T-helper 2 cell treated with Interferon-gamma antibody and Interleukin-4, amounts not matched to agents 100 ng/mL and 5 ng/mL, for 36 hours (primary cell): ENCODE measurements at regions not wholly inside any gene's neighbourhood (a gene's known extent, or its start where the extent isn't known, plus 50 kb on each side); places are given as distances from the start of the nearest gene placed in this dataset.

ENCODE experiments used
- intact Hi-C: fragments of 100-400 bp; cut with micrococcal nuclease; formaldehyde crosslinking; loops from one replicate; pipeline ENCODE4 v1.15.1; 2023

DNA sequence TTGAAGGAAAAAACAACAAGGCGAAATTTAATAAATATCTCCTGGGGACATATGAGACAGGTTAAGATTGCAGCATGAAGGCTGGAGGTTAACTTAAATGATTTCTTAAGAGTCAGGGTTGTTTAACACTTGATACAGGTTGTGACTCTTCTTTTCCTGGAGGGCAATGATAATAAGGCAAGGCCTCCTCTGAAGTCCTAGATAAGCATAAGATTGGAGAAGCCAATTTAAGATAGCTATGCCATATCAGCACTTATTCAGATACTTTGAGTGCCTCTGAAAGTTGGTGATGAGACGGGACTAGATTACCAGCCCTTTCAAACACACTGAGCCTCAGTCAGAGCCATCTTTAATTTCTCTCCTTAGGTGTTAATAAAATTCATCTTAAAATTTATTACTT lies 350.8 kb downstream of the FBXO8 start:
- intact Hi-C loops: no loop called here

DNA sequence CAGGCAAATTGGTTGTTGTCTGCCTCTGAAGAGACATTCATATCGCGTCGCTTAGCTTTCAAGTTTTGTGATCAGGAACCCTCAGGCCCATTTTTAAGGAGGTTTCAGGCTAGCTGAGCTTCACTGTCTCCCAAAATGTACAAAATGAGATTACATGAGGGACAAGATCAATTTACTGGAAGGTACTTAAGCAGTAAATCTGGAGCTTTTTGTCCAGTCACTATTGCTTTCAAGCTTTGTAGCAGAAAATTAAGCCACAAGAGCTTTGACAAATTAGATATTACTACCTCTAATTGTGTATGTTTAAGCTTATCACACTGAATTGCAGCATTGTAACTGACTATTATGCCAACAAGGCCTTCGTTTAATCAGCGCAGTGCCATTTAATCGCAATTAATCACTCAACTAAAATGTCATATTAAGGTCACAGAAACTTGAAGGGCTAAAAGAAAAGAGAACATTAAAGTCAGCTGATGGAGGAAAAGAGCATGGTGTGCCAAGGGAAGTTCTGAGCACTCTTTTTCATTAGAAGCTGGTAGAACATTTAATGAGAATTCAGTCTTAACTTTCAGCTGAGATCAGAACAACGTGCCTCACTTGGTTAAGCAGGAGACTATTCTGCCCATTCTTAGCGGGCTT lies 353.0 kb downstream of the FBXO8 start:
- intact Hi-C loops: no loop called here

DNA sequence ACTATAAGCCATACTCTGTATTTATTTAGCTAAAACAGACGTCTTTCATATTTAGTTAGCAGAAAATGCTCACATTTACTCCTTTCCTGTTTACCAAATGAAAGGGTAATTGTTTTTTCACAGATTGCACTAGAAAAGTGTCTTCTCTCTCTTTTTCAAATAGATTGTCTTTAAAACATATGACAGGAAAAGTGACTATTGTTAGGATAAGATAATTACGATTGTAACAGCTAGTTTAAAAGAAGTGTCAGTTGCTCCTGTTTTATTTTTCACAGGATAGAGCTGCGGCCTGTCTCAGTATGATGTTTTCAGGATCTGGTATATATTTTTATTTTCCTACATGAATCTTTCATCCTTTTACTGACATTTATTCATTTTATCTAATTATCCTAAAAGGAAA lies 353.5 kb downstream of the FBXO8 start:
- intact Hi-C loops: no loop called here

DNA sequence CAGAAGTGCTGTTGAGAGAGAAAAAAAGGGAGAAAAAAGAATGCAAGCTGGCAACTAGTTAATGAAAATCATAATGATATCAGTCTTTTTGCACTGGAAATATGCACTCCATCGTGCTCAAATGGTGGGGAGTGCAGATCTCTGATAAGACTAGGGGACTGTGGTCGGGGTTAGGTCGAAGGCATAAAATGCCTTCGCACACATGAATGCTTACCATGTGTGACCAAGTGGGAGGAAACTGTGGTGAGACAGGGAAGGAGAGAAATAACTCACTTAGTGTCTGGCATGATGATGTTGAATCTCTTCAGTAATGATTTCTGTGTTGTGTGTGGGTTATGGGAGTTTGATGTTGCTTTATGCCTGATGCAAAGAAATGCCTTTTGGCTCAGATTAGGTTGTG lies 358.9 kb downstream of the FBXO8 start:
- intact Hi-C loops: no loop called here

DNA sequence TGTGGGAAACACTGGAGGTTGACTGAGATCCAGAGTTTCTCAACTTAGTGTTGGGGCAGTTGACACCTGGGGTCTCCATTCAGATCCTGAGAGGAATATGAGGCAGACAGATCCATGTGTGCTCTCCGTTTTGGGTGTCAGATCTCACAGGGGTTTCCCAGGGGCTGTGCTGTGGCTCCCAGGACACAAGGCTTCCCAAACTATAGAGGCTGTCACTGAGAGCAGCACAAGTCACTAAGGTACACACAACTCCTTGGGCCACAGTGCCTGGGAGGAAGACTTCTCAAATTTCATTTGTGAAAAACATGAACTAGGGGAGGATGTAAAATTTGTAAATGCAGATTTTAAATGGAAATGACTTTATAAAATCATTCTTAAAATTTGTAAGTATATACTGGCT lies 363.6 kb downstream of the FBXO8 start:
- intact Hi-C loops: no loop called here

DNA sequence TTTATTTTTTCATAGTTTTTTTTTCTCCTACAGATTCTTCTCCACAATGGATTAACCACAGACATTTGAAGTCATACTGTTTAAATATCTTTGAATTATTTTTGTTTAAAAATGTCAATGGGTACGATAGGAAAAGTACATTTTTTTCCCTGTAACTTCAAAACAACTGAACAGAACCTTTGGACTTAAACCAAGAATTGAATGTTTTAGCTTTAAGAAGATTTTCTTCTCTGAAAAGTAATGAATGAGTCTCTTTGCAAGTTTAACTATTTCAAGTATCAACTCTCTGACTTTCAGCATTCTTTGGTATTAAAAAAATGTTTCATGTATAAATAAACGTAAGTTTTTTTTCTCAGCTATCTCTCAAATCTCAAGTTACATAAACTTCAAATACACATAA lies 364.3 kb downstream of the FBXO8 start:
- intact Hi-C loops: no loop called here

DNA sequence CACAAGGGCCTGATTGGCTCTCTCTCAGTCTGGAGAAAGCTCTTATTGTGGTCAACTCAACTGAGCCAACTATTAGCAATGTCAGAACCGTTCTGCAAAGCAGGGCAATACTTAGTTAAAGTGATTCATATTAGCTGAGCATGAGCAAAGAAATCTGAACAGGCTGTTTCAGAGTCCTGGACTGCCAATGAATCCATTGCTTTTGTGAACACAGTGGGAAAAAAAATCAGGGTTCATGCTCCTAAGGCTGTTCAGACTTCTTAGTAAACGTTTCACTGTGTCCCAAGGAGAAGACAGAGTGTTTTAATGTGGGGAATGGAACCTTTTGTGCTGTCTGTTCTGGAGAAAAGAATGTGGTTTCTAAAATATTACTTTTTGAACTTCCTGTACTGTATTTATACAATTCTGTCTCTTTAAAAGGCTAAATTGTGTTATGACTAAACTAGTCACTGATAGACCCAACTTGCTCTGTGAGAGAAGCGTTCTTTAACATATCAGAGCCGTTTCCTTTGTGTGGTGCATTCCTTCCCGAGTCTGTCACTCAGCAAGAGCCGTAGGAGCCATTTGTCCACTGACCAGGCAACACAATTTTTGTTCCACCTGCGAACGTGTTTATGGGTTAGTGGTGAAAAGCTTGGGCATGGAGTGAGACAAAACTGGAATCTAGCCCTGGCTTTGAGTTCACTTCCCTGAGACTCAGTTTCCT lies 366.1 kb downstream of the FBXO8 start:
- intact Hi-C loops: no loop called here

DNA sequence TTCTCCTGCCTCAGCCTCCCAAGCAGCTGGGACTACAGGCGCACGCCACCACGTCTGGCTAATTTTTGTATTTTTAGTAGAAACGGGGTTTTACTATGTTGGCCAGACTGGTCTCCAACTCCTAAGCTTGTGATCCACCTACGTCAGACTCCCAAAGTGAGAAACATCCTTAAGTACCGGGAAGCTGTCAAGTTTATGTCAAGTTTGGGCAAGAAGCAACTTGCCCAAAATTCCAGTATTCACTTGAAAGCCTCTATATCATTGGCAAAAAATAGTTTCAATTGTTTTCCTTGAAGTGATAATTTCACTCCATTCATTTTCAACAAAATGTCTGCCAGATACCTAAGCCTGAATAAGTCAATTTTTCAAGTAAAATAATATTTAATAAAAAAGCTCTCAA lies 370.0 kb downstream of the FBXO8 start:
- intact Hi-C loops: no loop called here

DNA sequence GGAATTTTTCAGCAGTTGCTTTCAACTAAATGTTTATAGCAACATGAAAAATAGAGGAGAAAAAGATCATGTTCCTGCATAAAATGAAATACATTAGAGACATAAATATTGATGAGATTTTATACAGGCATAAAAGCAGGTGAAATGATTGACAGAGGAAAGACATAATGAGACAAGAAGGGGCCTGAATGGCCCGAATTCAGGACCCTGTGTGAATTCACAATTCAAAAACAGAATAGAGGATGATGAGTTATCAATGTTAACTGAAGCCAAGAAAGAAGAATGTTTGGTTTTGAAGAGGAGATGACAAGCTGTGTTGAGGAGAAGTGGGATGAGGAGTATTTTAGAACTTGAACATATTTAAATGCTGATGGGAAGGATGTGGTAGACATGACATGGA lies 371.1 kb downstream of the FBXO8 start:
- intact Hi-C loops: no loop called here

DNA sequence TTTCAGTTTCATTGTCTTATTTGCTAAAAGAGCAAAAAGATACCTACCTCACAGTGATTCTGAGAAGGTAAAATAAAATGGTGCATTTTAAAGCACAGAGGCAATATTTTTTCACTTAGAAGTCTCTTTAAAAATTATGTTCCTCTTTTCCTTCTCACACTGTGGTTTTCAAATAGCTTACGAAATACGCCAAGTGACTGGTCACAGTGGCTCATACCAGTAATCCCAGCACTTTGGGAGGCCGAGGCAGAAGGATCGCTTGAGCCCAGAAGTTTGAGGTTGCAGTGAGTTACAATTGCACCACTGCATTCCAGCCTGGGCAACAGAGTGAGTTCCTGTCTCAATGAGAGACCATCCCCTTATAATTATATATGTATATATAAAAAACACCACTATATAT lies 372.6 kb downstream of the FBXO8 start:
- intact Hi-C loops: no loop called here

DNA sequence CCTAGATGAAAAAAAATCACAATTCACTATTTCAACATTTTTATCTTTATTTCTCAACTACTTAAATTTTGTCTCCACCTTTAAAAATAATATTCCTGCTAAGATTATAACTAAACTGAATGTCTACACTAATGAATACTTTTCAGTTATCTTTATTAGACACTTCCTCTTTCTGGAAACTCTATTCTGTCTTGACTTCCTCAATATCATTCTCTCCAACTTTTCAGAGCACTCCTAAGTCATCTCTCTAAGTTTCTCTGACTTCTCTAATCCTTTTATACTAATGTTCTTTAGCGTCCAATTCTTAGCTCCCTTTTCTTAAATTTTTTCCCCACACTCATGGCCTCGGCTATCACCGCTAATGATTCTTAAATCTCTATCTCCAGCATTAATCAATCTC lies 374.2 kb downstream of the FBXO8 start:
- intact Hi-C loops: no loop called here

DNA sequence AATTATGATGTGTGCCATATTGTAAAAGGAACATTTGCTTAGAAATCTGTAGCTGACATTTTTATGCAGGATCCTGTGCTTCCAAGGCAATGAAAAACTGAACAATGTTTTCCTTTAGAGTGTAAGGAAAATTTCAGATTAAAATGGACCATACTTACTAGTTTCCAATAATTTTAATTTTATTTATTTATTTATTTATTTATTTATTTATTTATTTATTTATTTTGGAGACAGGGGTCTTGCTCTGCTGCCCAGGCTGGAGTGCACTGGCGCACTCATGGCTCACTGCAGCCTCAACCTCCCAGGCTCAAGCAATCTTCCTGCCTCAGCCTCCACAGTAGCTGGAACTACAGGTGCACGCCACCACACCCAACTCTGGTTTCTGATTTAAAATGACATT lies 369.8 kb upstream of the HAND2 start:
- intact Hi-C loops: no loop called here

DNA sequence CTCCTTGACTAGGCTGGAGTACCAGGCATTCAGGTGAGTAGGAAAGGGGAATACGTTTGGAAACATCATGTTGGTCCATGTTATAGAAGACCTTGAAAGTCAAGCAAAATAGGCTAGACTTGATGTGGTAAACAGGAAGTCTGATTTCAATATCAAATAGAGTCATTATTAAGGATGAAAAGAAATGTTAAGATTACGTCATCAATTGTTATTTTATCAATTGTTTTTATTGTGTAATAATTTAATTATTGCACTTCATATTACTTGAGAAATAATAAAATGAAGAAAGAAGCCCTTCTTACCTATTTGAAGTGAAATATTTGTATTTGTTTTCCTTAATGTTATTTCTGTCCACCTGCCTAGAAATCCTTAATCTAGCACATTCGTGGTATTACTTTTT lies 361.0 kb upstream of the HAND2 start:
- intact Hi-C loops: no loop called here

DNA sequence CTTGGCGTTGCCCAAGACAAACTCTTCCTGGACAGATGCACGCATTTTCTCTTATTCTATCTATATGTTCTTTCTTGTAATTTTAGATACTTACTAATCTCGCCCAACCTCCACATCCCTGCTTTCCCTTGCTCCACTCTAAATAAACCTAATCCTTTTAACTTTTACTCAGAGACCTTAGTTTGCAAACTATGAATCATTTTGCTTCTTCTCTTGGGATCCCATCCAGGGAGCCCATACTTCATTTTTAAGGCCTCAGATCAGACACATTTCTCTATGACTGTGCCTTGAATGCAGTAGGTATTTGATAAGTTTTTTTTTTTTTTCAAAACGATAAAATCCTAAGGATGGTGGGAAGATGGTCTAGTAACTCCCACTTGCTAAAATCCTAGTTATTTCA lies 353.8 kb upstream of the HAND2 start:
- intact Hi-C loops: no loop called here

DNA sequence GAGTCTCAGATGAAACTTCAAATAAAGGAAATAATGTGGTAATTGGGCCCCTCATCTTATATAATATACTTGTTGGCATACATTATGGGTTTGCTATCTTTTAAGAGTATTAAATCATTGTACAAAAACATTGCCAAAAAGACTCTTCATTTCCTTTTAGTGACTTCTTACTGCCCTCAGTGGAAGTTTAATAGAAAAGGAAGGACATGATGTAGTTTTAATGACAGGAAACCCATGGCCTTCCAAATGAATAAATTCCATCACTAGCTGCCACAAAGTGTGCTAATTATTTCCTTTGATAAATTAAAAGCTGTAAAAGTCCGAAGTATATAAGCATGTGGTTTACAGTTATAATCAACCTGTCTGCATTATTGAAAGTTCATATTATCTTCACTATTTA lies 350.9 kb upstream of the HAND2 start:
- intact Hi-C loops: no loop called here

DNA sequence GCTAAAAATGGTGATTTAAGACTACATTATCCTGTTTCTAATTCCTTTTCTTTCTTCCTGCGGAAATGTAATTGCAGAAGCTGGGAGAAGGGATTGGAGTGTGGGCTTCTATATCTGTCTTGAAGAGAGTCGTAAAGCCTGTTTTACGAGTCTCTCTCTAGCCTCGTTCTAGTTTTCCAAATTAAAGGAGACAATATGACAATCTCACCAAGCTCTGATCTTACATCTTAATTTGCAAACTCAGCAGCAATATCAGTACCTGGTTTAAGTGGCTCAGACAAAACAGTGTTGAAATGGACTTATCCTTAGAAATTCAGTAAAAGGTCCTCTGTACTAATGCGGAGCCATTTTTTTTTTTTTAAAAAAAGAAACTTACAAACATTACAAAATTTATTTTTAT lies 349.5 kb upstream of the HAND2 start:
- intact Hi-C loops: no loop called here

DNA sequence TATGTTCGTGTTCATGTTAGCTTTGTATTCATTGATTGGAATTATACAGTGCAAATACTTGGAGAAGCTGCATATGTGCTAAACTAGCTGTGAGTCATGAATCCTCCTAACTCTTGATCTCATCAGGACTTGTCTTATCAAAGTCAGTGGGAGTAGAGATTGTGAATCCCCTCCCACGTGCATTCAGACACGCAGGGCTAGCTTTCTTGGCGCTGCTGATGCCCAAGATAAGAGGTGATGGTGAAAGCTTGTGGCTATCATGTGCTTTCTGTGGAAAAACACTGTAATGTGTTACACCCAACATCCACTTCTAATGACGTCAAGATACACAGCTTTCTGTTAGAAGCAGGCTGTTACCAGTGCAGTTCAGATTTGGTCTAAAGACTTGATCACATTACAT lies 348.7 kb upstream of the HAND2 start:
- intact Hi-C loops: no loop called here

DNA sequence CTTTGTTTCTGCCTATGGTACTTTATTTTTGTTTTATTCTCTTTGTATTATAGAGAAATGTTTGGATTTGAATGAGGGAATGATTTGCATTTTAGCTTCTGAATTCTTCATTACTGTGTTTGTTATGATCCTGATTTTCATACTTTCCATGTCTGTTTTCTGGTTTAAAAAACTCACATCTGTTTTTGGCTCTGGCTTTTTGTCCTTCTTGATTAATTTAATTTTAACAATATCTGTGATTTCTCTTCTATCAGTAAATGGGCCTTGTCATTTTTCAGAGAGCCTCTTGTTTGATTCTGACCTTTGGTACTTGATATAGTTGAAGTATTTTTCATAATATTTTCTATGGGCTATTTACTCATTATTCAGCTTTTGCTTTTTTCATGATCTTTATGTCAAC lies 341.6 kb upstream of the HAND2 start:
- intact Hi-C loops: no loop called here

DNA sequence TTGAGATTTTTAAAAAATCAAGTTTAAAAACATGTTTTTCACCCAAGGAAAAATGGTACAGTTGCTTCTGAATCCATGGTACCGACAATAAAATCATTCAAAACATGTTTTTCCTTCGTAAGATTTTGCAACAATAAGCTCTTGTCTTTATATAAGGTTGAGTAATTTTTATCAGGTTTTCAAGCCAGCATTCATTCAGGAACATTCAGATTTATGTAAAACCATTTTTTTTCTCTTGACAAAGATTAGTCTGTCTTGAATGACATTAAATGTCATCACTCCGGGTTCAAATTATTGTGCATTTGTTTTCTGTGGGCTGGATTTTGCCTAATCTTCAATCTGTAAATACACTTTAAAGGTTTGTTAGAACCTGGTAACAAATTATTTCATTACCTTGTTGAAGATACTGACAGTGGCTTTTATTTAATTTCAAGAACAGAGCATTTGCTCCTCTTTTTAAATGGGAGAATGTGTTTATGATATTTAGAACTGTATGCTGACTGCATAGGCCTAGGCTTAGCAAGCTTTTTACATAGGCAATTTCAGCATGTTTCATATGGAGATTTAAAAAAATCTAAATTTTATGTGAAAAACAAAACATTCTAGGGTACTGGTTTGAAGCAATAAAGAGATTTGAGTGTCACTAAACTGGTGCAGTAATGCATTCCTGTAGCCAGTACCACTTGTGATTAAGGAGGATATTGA lies 336.4 kb upstream of the HAND2 start:
- intact Hi-C loops: no loop called here

DNA sequence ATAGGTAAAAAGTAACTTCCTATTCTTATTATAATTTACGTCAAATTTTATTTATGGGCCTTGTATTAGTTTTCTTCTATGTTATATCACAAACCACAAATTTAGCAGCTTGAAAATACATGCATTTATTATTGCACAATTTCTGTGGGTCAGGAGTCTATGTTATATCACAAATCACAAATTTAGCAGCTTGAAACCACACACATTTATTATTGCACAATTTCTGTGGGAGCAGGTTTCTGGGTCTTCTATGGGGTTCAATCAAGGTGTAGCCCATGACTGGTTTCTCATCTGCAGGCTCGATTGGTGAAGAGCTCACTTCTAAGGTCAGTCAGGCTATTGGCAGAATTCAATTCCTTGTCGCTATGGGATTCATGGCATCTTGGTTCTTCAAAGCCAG lies 332.7 kb upstream of the HAND2 start:
- intact Hi-C loops: no loop called here

DNA sequence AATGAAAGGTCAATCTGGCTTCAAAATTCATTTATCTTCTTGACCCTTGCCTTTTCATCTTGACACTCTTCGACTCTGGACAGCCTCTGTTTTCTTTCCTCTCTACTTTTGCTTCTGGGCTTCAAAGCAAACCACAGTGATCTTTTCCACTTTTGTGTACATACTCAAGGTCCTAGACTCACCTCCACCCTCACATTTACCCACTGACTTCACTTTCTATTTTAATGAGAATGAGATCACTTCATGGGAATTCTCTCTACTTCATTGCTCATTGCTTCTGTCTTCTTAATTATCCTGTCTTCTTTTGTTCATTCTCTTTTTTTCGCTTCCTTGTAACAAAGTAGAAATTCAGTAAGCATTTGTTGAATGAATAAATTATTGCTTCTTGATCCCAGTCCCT lies 330.1 kb upstream of the HAND2 start:
- intact Hi-C loops: no loop called here

DNA sequence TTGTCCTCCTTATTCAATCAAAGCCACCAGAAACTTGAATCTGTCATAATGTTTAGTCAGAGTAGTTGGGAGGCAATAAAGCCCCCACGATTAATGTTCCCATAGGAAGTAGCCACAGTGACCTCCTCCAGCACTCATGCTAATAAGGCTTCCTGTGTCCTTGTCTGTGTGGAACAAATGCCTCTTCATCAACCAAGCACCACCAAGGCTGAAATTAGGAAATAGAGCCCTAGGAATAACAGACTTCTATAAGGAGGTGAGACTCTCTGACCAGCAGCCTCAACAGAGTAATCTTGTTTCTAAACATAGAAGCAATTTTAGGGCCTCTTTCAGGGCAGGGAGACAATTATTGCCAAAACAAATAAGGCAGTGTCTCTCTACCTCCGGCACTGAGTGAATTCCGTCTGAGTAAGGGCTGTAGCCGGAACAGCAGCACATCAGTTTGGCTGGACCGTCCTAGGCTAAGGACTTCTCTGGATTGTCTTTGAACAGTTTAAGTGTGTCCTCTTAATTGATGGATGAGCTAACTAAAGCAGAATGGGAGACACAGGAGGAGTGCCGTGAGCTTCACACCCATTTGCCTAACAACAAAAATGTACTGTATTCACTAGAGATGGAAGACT lies 329.2 kb upstream of the HAND2 start:
- intact Hi-C loops: no loop called here

DNA sequence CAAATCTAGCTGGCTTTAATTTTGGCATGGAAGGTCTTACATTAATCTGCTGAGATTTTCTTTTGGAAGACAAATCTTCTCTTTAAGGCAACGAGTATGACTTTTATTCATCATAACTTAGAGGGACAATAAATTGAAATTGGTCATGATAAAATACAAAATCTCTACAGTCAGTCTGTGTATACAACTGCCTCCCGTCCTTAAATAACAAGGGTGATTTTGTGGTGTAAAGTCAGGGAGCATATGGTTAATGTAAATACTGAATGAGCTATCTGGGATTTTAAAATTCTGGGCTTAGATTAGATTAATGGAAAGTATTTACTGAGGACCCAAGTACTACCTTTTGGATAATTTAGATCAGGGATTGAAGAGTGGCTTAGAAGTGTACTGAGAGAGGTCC lies 328.4 kb upstream of the HAND2 start:
- intact Hi-C loops: no loop called here
